KMS-11 (cell line): ENCODE measurements at regions not wholly inside any gene's neighbourhood (a gene's known extent, or its start where the extent isn't known, plus 50 kb on each side); places are given as distances from the start of the nearest gene placed in this dataset.

Experiments
- H2AFZ ChIP-seq: fragments of 200-600 bp; sonication (generic); 2 replicates; pipeline ENCODE4 v1.6.1; 2016; ENCODE audit warnings: antibody characterized with exemption, mixed run types, low read depth
- H3K27ac ChIP-seq: fragments of 200-600 bp; sonication (generic); 2 replicates; pipeline ENCODE4 v1.6.1; 2016; ENCODE audit warnings: mild to moderate bottlenecking, mixed run types
- H3K27me3 ChIP-seq: fragments of 200-600 bp; sonication (generic); 2 replicates; pipeline ENCODE4 v1.6.1; 2017; ENCODE audit warnings: mild to moderate bottlenecking, low read depth, mixed run types, moderate library complexity; ENCODE audit not compliant: insufficient read depth
- H3K36me3 ChIP-seq: fragments of 200-600 bp; sonication (generic); 2 replicates; pipeline ENCODE4 v1.6.1; 2017; ENCODE audit warnings: mild to moderate bottlenecking, mixed run types; ENCODE audit not compliant: insufficient read depth
- H3K4me1 ChIP-seq: fragments of 200-600 bp; sonication (generic); 2 replicates; pipeline ENCODE4 v1.6.1; 2016; ENCODE audit warnings: mild to moderate bottlenecking, low read depth, mixed run types; ENCODE audit not compliant: poor library complexity, severe bottlenecking
- H3K4me2 ChIP-seq: fragments of 200-600 bp; sonication (generic); 2 replicates; pipeline ENCODE4 v1.7.0; 2016; ENCODE audit warnings: mild to moderate bottlenecking, mixed run types
- H3K4me3 ChIP-seq: fragments of 200-600 bp; sonication (generic); IDR thresholded peaks from 2 replicates; pipeline ENCODE4 v1.6.1; 2017; ENCODE audit warnings: low read depth, low read length, mixed read lengths; ENCODE audit not compliant: insufficient read depth
- H3K79me2 ChIP-seq: fragments of 200-600 bp; sonication (generic); 2 replicates; pipeline ENCODE4 v1.6.1; 2016; ENCODE audit warnings: low read depth, mixed run types; ENCODE audit not compliant: insufficient read depth
- H3K9ac ChIP-seq: fragments of 200-600 bp; sonication (generic); 2 replicates; pipeline ENCODE4 v1.6.1; 2016; ENCODE audit warnings: mild to moderate bottlenecking, mixed run types
- H4K20me1 ChIP-seq: fragments of 200-600 bp; sonication (generic); 2 replicates; pipeline ENCODE4 v1.6.1; 2016; ENCODE audit warnings: mild to moderate bottlenecking, mixed run types; ENCODE audit not compliant: insufficient read depth
- TF ChIP-seq, protein P1 (sequence below): fragments of 200-600 bp; sonication (generic); conservative IDR thresholded peaks from 2 replicates; pipeline ENCODE4 v1.6.1; 2017; ENCODE audit warnings: low read depth, mild to moderate bottlenecking, antibody characterized with exemption, low read length, moderate library complexity, mixed read lengths

DNA sequence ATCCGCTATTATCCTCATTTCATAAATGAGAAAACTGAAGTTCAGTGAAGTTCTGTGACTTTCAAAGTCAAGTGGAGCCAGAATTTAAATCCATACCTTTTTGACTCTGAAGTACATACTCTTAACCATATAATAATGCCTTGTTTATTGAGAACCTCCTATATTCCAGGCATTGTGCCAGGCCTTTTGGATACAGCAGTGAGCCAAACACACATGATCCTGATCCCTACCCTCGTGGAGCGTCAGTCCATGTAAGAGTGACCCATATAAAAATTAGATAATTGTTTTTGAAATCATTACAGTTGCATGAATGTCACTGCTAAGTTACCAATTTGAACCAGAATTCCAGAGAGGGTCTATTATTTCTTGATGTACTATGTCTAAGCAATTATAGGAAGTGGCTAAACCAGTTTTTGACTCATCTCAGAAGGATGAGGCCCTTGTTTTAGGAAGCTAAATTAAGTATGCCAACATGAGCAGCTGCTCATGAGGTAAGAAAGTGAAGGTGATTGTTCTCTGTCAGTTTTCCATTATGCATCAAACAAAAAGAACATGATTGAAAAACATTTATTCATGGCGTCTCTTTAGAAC is 289.5 kb downstream of the GLUD2 start:
- Histone ChIP-seq H3K79me2 (no peaks in the 10 kb centered on the region), H2AFZ (no peak overlapping the region), H3K36me3 (no peaks in the 10 kb centered on the region), H3K9ac (no peak overlapping the region), H4K20me1 (no peaks in the 10 kb centered on the region), H3K4me3 (no peak overlapping the region), H3K4me1 (no peaks in the 10 kb centered on the region), H3K27ac (no peak overlapping the region), H3K27me3 (no peaks in the 10 kb centered on the region), H3K4me2 (no peak overlapping the region)
- TF ChIP-seq, protein P1, sequence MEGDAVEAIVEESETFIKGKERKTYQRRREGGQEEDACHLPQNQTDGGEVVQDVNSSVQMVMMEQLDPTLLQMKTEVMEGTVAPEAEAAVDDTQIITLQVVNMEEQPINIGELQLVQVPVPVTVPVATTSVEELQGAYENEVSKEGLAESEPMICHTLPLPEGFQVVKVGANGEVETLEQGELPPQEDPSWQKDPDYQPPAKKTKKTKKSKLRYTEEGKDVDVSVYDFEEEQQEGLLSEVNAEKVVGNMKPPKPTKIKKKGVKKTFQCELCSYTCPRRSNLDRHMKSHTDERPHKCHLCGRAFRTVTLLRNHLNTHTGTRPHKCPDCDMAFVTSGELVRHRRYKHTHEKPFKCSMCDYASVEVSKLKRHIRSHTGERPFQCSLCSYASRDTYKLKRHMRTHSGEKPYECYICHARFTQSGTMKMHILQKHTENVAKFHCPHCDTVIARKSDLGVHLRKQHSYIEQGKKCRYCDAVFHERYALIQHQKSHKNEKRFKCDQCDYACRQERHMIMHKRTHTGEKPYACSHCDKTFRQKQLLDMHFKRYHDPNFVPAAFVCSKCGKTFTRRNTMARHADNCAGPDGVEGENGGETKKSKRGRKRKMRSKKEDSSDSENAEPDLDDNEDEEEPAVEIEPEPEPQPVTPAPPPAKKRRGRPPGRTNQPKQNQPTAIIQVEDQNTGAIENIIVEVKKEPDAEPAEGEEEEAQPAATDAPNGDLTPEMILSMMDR, result no peak

DNA sequence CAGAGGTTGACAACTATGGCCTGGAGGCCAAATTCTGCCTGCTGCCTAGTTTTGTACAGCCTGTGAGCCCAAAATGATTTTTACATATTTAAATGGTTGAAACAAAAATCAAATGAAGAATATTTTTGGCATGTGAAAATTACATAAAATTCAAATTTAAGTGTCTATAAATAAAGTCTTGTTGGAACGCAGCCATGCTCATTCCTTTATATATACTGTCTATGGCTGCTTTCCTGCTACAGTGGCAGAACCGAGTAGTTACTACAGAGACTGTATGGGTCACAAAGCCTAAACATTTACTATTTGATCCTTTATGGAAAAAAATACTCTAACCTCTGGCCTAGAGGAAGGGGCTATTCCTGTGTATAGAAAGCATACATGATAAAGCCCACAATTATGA is 290.4 kb downstream of the GLUD2 start:
- Histone ChIP-seq H3K4me2 (no peak overlapping the region), H2AFZ (no peak overlapping the region), H4K20me1 (no peaks in the 10 kb centered on the region), H3K27me3 (no peaks in the 10 kb centered on the region), H3K36me3 (no peaks in the 10 kb centered on the region), H3K4me3 (no peak overlapping the region), H3K4me1 (no peaks in the 10 kb centered on the region), H3K79me2 (no peaks in the 10 kb centered on the region), H3K9ac (no peak overlapping the region), H3K27ac (no peak overlapping the region)
- TF ChIP-seq, protein P1, result no peak

DNA sequence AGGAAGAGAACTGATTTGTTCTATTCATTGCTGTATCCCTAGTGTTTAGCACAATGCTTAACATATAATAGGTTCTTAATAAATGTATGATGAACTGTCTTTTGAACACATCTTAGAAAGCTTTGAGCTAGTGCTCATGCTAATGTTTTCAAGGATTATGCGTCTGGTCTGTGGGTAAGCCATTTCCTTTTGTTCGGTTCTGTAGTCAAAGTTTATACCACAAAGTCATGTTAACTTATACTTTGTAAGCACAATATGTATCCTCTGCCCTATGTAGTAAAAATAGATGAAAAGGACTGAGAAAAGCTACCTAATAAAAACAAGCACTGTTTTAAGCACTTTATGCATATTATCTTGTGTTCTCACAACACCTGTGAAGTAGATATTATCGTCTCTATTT is 301.9 kb downstream of the GLUD2 start:
- H4K20me1 ChIP-seq, result no peaks in the 10 kb centered on the region
- no peak overlapping the region for H3K9ac ChIP-seq
- no peaks in the 10 kb centered on the region for H3K36me3 ChIP-seq
- H3K27ac ChIP-seq, result no peak overlapping the region
- TF ChIP-seq, protein P1, result no peak
- no peak overlapping the region for H3K4me3 ChIP-seq
- H3K4me1 ChIP-seq, result no peaks in the 10 kb centered on the region
- no peaks in the 10 kb centered on the region for H3K79me2 ChIP-seq
- H3K4me2 ChIP-seq, result no peak overlapping the region
- H3K27me3 ChIP-seq, result no peaks in the 10 kb centered on the region
- no peak overlapping the region for H2AFZ ChIP-seq

DNA sequence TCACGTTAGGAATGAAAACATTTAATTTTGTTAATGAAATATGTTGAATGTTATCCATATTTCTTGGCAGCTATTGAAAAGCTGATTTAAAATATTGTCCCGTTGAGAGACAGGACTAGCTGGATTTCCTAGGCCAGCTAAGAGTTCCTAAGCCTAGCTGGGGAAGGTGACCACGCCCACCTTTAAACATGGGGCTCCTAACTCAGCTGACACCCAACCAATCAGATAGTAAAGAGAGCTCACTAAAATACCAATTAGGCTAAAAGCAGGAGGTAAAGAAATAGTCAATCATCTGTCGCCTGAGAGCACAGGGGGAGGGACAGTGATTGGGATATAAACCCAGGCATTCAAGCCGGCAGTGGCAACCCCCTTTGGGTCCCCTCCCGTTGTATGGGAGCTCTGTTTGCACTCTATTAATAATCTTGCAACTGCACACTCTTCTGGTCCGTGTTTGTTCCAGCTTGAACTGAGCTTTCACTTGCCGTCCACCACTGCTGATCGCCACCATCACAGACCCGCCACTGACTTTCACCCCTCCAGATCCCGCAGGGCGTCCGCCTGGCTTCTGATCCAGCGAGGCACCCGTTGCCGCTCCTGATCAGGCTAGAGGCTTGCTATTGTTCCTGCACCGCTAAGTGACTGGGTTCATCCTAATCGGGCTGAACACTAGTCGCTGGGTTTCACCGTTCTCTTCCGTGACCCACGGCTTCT is 308.9 kb downstream of the GLUD2 start:
- H2AFZ ChIP-seq, result no peak overlapping the region
- H3K4me3 ChIP-seq, result no peak overlapping the region
- TF ChIP-seq, protein P1, result no peak
- no peak overlapping the region for H3K4me2 ChIP-seq
- H3K9ac ChIP-seq, result no peak overlapping the region
- H3K27me3 ChIP-seq, result no peaks in the 10 kb centered on the region
- no peaks in the 10 kb centered on the region for H4K20me1 ChIP-seq
- no peaks in the 10 kb centered on the region for H3K36me3 ChIP-seq
- no peaks in the 10 kb centered on the region for H3K4me1 ChIP-seq
- H3K79me2 ChIP-seq, result no peaks in the 10 kb centered on the region
- H3K27ac ChIP-seq, result no peak overlapping the region
